Activated CD4-positive, alpha-beta T cell treated with anti-CD3 and anti-CD28 coated beads for 36 hours (primary cell): ENCODE measurements at regions not wholly inside any gene's neighbourhood (a gene's known extent, or its start where the extent isn't known, plus 50 kb on each side); places are given as distances from the start of the nearest gene placed in this dataset.
"Not testable (repeated sequence)": the region's sequence is repeated elsewhere in the genome, so short reads cannot be mapped to it uniquely, and the experiment has no call there.

Experiments used
- ATAC-seq: fragments of 200-7000 bp; cut with Tn5 transposase; one replicate; pipeline ENCODE4 v1.10.0; 2021; ENCODE audit warnings: mild to moderate bottlenecking, moderate library complexity
- CTCF ChIA-PET: fragments of 350-600 bp; sonication (Branson Sonifier 250); formaldehyde crosslinking; loops from one replicate; lab custom pipeline; 2021; ENCODE audit warnings: antibody characterized with exemption; lab: Charles Lee
- POLR2A ChIA-PET: fragments of 350-600 bp; sonication (Branson Sonifier 250); formaldehyde crosslinking; loops from one replicate; lab custom pipeline; 2021; ENCODE audit warnings: antibody characterized with exemption, inconsistent platforms; lab: Charles Lee
- DNase-seq: peaks from one replicate; pipeline ENCODE4 v3.0.0-alpha.2; 2020
- H3K27ac Mint-ChIP-seq: one replicate; pipeline ENCODE4 v1.8.0; 2021; ENCODE audit warnings: mixed read lengths
- H3K27me3 Mint-ChIP-seq: one replicate; pipeline ENCODE4 v1.8.0; 2021; ENCODE audit warnings: mixed read lengths
- H3K36me3 Mint-ChIP-seq: one replicate; pipeline ENCODE4 v1.8.0; 2021; ENCODE audit warnings: low read depth, mixed read lengths
- H3K4me1 Mint-ChIP-seq: one replicate; pipeline ENCODE4 v1.8.0; 2021; ENCODE audit warnings: mixed read lengths
- H3K4me3 Mint-ChIP-seq: one replicate; pipeline ENCODE4 v1.8.0; 2021; ENCODE audit warnings: mild to moderate bottlenecking, moderate library complexity, mixed read lengths
- H3K9me3 Mint-ChIP-seq: one replicate; pipeline ENCODE4 v1.8.0; 2021; ENCODE audit warnings: low read depth, mixed read lengths
- intact Hi-C, 2 experiments: fragments of 100-400 bp; cut with DNase I in 1 of 2; cut with micrococcal nuclease in 1 of 2; formaldehyde crosslinking; loops; one replicate each; pipeline versions ENCODE4 v1.14.2 to v1.15.1; 2022 to 2024; cut with DNase I, micrococcal nuclease

DNA sequence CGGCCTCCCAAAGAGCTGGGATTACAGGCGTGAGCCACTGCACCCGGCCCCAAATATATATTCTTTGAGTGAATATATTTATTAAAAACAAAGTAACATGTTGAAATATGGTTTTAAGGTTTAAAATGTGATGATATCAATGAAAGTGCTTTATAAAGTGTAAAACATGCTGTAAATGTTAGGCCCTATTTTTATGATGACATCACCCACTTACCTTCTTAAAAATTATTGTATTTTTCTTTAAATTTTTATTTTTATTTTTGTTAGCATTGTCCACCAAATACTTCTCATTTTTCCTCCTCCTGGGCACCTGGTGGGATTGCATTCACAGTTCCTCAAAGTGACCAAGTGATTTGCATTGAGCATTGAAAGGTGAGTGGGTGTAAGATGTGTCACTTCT, 152.6 kb upstream of the TBX3 start:
- POLR2A ChIA-PET: interaction anchor here (0.7 kb wide), 1 partner anchor 748 kb away, joined by 4 read pairs; no protein-coding TSS in a partner anchor
- no peak for ATAC-seq
- H3K27me3 Mint-ChIP-seq: no peaks in the 10 kb centered on the region
- intact Hi-C loops: no loop called here
- no peaks in the 10 kb centered on the region for H3K36me3 Mint-ChIP-seq
- H3K4me3 Mint-ChIP-seq: no peak overlapping the region
- no peak overlapping the region for H3K27ac Mint-ChIP-seq
- peaks cover 4% of the 10 kb centered on the region for H3K9me3 Mint-ChIP-seq
- CTCF ChIA-PET: no interaction called here
- DNase-seq: no peak
- H3K4me1 Mint-ChIP-seq: no peaks in the 10 kb centered on the region

GRCh38 chr12:114835031-114835430, 151.1 kb upstream of the TBX3 start:
- no peaks in the 10 kb centered on the region for H3K27me3 Mint-ChIP-seq
- no peaks in the 10 kb centered on the region for H3K36me3 Mint-ChIP-seq
- intact Hi-C loops: no loop called here
- CTCF ChIA-PET: no interaction called here
- no peak overlapping the region for H3K4me3 Mint-ChIP-seq
- ATAC-seq: no peak
- no peak overlapping the region for H3K27ac Mint-ChIP-seq
- peaks cover 4% of the 10 kb centered on the region for H3K9me3 Mint-ChIP-seq
- H3K4me1 Mint-ChIP-seq: no peaks in the 10 kb centered on the region
- POLR2A ChIA-PET: no interaction called here
- no peak for DNase-seq

DNA sequence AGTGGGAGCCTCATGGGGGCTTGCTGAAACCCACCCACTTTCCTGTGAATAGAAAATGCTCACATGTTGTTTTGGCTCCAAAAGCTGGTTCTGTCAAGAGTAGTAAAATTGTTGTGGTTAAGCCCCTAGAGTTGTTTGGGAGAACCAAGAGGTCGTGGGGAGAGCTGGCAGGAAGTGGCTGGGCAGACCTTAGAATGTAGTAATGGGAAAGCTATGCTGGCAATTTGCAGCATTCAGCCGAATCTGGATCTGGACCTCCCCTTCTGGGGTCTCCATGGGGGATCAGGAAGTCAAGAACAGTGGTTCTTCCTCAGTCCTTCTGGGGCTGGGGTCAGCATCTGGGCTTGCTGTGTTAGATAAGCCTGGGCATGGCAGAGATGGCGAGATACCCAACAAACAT, 150.6 kb upstream of the TBX3 start:
- H3K9me3 Mint-ChIP-seq: peaks cover 4% of the 10 kb centered on the region
- no peak overlapping the region for H3K27ac Mint-ChIP-seq
- DNase-seq (no peak), ATAC-seq (no peak)
- no peaks in the 10 kb centered on the region for H3K36me3 Mint-ChIP-seq
- no peak overlapping the region for H3K4me3 Mint-ChIP-seq
- H3K4me1 Mint-ChIP-seq: no peaks in the 10 kb centered on the region
- POLR2A ChIA-PET: no interaction called here
- CTCF ChIA-PET: no interaction called here
- no peaks in the 10 kb centered on the region for H3K27me3 Mint-ChIP-seq
- intact Hi-C loops: no loop called here

DNA sequence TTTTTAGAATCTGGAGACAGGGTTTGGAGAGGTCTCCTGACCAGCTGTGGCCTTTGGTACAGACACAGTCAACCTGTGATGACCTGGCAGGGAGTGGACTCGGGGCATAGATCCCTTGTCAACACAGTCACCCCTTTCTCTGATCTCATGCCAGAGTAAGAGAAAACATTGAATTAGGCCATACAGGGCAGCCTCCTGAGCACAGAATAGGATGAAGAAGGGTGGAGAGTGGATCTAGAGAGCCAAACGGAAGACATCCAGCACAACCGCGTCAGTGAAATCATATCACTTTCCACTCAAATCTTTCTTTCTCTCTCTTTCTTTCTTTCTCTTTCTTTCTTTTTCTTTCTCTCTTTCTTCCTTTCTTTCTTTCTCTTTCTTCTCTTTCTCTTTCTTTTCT, 145.9 kb upstream of the TBX3 start:
- ATAC-seq: no peak
- Mint-ChIP-seq H3K27me3 (no peaks in the 10 kb centered on the region), H3K27ac (no peak overlapping the region), H3K9me3 (peaks cover 5% of the 10 kb centered on the region), H3K36me3 (no peaks in the 10 kb centered on the region), H3K4me3 (no peak overlapping the region), H3K4me1 (no peaks in the 10 kb centered on the region)
- intact Hi-C loops: no loop called here
- POLR2A ChIA-PET: no interaction called here
- CTCF ChIA-PET: no interaction called here
- no peak for DNase-seq

DNA sequence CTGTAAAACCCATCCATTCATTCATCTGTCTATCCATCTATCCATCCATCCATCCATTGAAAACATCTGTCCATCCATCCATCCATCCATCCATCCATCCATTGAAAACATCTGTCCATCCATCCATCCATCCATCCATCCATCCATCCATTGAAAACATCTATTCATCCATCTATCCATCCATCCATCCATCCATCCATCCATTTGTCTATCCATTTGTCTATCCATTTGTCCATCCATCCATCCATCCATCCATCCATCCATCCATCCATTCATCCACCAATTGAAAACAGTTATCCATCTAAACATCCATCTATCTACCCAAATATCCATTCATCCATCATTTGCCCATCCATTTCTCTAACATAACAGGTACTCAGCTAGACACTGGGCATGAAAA, 145.3 kb upstream of the TBX3 start:
- H3K4me1 Mint-ChIP-seq, DNase-seq, H3K27ac Mint-ChIP-seq, H3K9me3 Mint-ChIP-seq, CTCF ChIA-PET, ATAC-seq, H3K27me3 Mint-ChIP-seq, intact Hi-C loops, H3K4me3 Mint-ChIP-seq, POLR2A ChIA-PET, H3K36me3 Mint-ChIP-seq: not testable (repeated sequence)

DNA sequence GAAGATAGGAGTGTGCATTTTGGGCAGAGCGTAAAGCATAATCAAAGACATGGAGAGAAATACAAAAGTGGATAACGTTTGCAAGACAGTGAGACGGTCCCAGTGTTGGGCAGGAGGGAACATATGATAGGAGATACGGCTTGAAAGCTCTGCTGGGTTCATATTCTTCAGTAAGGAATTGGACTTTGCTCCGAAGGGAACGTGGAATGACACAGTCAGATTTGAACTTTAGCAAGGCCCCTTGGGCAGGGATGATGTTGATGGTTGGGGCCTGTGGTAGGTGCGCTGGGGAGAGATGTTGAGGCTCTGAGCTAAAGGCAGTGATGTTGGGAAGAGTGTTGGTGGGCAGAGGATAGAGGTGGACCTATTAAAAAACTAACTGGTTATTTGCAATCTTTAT, 143.5 kb upstream of the TBX3 start:
- Mint-ChIP-seq H3K4me1 (no peaks in the 10 kb centered on the region), H3K27ac (no peak overlapping the region), H3K4me3 (no peak overlapping the region), H3K36me3 (no peaks in the 10 kb centered on the region), H3K27me3 (no peaks in the 10 kb centered on the region), H3K9me3 (peaks cover 2% of the 10 kb centered on the region)
- DNase-seq (no peak), ATAC-seq (no peak)
- ChIA-PET POLR2A (no interaction called here), CTCF (no interaction called here)
- intact Hi-C loops: no loop called here

DNA sequence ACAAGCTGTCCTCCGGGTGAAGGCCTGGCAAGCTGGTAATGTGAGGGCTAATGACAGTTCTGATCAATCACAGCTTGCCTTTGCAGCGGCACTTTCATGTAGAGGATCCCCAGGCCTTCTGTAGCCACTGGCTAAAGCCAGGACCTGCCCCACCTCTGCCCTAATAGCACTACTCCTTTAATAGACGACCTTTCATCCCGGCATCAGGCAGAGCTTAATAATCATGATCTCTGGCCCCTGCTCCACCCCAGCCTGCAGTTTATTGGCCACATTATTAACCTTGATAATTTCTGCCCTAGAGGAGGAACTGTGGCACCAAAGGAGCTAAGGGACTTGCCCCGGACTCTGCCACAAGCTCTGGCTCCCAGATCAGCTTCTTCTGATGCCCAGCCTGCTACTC, 142.3 kb upstream of the TBX3 start:
- no peaks in the 10 kb centered on the region for H3K4me1 Mint-ChIP-seq
- intact Hi-C loops: no loop called here
- H3K36me3 Mint-ChIP-seq: no peaks in the 10 kb centered on the region
- peaks cover 2% of the 10 kb centered on the region for H3K9me3 Mint-ChIP-seq
- ATAC-seq (no peak), DNase-seq (no peak)
- ChIA-PET CTCF (interaction anchor here (0.6 kb wide), 1 partner anchor 630 kb away, joined by 3 read pairs; no protein-coding TSS in a partner anchor), POLR2A (no interaction called here)
- no peak overlapping the region for H3K4me3 Mint-ChIP-seq
- no peak overlapping the region for H3K27ac Mint-ChIP-seq
- no peaks in the 10 kb centered on the region for H3K27me3 Mint-ChIP-seq

DNA sequence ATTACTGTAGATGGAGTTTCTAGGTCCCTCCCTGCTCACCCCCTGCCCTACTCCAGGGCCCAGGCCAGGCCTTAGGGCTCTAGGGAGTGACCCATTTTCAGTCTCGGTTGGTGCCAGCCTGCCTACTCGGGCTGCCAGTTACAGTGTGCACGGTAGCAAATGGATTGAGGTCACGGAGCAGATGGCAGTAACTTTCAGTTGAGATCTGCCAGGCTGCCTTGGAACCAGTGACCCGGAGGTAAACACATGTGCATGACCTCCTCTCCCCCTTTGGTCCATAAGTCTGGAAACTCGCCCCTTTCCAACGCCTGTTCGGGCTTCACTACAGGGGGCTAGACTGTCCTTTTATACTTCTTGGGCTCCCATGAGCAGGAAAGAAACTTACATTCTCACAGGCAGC, 139.7 kb upstream of the TBX3 start:
- no peaks in the 10 kb centered on the region for H3K4me1 Mint-ChIP-seq
- no peak overlapping the region for H3K27ac Mint-ChIP-seq
- H3K27me3 Mint-ChIP-seq: no peaks in the 10 kb centered on the region
- H3K4me3 Mint-ChIP-seq: no peak overlapping the region
- DNase-seq (no peak), ATAC-seq (no peak)
- H3K36me3 Mint-ChIP-seq: no peaks in the 10 kb centered on the region
- POLR2A ChIA-PET: no interaction called here
- intact Hi-C loops: no loop called here
- CTCF ChIA-PET: no interaction called here
- H3K9me3 Mint-ChIP-seq: peaks cover 2% of the 10 kb centered on the region

DNA sequence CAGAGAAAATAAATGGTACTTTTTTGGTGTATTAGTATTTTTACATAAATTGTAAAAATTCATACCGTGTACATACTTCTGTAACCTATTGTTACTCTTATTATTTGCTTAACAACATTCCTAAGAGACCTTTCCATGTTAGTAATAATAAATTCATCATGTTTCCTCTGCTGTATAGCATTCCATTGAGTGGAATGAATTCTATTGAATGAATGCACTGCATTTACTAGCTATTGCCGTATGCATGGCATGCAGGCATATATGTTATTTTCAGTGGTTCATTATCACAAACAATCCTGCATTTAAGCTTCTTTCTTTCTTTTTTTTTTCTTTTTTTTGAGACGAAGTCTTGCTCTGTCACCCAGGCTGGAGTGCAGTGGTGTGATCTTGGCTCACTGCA, 137.6 kb upstream of the TBX3 start:
- POLR2A ChIA-PET: no interaction called here
- no peak overlapping the region for H3K27ac Mint-ChIP-seq
- no peaks in the 10 kb centered on the region for H3K36me3 Mint-ChIP-seq
- ATAC-seq (no peak), DNase-seq (no peak)
- H3K27me3 Mint-ChIP-seq: no peaks in the 10 kb centered on the region
- no peaks in the 10 kb centered on the region for H3K4me1 Mint-ChIP-seq
- H3K9me3 Mint-ChIP-seq: peaks cover 2% of the 10 kb centered on the region
- H3K4me3 Mint-ChIP-seq: no peak overlapping the region
- CTCF ChIA-PET: no interaction called here
- intact Hi-C loops: no loop called here

DNA sequence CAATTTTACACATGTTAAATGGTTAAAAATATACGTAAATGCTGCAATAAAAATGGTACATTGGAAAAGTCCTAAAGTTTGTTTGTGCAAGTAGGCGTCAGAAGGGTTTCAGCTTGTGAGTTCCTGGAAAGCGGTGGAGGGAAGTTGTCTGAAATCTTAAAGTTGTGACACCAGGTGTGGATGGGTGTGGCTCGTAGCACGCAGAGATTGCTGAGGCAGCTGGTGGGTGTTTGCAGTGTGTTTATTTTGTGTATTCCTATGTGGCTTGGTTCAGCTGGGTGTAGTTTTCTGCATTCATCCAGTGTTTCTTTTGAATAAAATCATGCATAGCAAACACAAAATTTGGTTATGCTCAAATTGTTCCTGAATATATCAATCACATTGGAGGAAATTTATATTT, 136.8 kb upstream of the TBX3 start:
- CTCF ChIA-PET: no interaction called here
- ATAC-seq: no peak
- H3K4me3 Mint-ChIP-seq: no peak overlapping the region

DNA sequence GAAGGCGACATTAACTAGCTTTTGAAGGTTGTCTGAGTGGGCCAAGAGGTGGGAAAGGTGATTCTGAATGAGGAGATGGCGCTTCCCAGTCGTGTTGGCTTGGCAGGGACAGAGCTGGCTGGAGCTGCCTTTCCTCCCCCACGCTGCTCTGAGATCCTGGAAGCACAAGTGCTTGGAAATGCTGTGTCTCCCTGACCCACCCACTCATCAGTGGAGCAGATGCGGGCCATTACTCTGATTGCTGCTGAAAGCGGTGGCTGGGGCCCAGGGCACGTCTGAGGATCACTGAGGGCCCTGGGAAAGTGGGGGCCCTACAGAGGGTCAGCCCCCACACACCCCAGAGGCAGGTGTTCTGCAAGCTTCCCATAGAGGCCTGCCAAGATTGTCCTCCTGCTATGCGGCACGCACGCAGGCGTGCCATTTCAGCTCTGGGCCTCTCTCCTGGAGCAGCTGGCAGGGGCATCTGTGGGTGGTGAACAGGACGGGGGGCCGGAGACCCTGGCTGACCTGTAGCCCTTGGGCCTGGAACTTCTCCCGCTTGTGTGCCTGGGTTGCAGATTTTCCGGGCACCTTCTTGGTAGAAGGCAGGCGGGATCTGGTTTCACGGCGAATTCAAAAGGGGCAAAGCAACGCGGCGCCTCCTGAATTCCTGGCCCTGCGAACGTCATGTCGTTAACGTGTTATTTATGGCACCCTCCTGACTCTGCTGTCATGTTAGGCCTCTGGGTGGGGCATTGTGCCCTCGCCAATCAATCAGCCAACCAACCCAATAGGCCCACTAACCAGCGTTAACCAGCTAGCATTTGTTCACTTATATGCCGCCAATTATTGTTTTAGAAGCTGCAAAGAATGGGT, 133.8 kb upstream of the TBX3 start:
- POLR2A ChIA-PET: no interaction called here
- no peak overlapping the region for H3K27ac Mint-ChIP-seq
- CTCF ChIA-PET: no interaction called here
- H3K36me3 Mint-ChIP-seq: no peaks in the 10 kb centered on the region
- ATAC-seq (no peak), DNase-seq (no peak)
- H3K4me3 Mint-ChIP-seq: no peak overlapping the region
- H3K9me3 Mint-ChIP-seq: no peaks in the 10 kb centered on the region
- H3K27me3 Mint-ChIP-seq: peaks cover 3% of the 10 kb centered on the region
- H3K4me1 Mint-ChIP-seq: no peaks in the 10 kb centered on the region
- intact Hi-C loops: no loop called here

More for the DNA sequence above, 136.8 kb upstream of the TBX3 start:
- Mint-ChIP-seq H3K27ac (no peak overlapping the region), H3K4me1 (no peaks in the 10 kb centered on the region), H3K27me3 (no peaks in the 10 kb centered on the region), H3K36me3 (no peaks in the 10 kb centered on the region), H3K9me3 (peaks cover 2% of the 10 kb centered on the region)
- no peak for DNase-seq
- intact Hi-C loops: no loop called here
- POLR2A ChIA-PET: no interaction called here

- Mint-ChIP-seq H3K4me3 (no peak overlapping the region), H3K36me3 (no peaks in the 10 kb centered on the region), H3K27me3 (peaks cover 4% of the 10 kb centered on the region), H3K4me1 (no peaks in the 10 kb centered on the region), H3K27ac (no peak overlapping the region), H3K9me3 (no peaks in the 10 kb centered on the region)
- intact Hi-C loops: no loop called here
- DNase-seq (no peak), ATAC-seq (no peak)
- POLR2A ChIA-PET: no interaction called here
- CTCF ChIA-PET: interaction anchor here (0.6 kb wide), 1 partner anchor 663 kb away, joined by 3 read pairs; no protein-coding TSS in a partner anchor
Measured at GRCh38 chr12:114815026-114815795, 131.2 kb upstream of the TBX3 start.
